H9 (cell line): ENCODE measurements at regions not wholly inside any gene's neighbourhood (a gene's known extent, or its start where the extent isn't known, plus 50 kb on each side); places are given as distances from the start of the nearest gene placed in this dataset.

Experiments
- DNase-seq: peaks from one replicate; pipeline ENCODE4 v3.0.0-alpha.2; 2017
- H2AFZ ChIP-seq: one replicate; pipeline ENCODE4 v1.6.1; 2013; ENCODE audit warnings: mild to moderate bottlenecking, low read length, control low read depth, moderate library complexity
- H2AK5ac ChIP-seq: 2 replicates; pipeline ENCODE4 v1.6.1; 2013; ENCODE audit warnings: low read length, control low read depth, mixed read lengths; ENCODE audit not compliant: insufficient read length
- H2BK120ac ChIP-seq: one replicate; pipeline ENCODE4 v1.6.1; 2013; ENCODE audit warnings: low read depth, mild to moderate bottlenecking, low read length, control low read depth, inconsistent platforms; ENCODE audit not compliant: poor library complexity, severe bottlenecking
- H2BK12ac ChIP-seq: 2 replicates; pipeline ENCODE4 v1.6.1; 2013; ENCODE audit warnings: low read length, control low read depth, mixed read lengths, low read depth; ENCODE audit not compliant: insufficient read length
- H2BK15ac ChIP-seq: 2 replicates; pipeline ENCODE4 v1.6.1; 2013; ENCODE audit warnings: low read depth, low read length, control low read depth
- H2BK20ac ChIP-seq: one replicate; pipeline ENCODE4 v1.6.1; 2013; ENCODE audit warnings: low read depth, mild to moderate bottlenecking, low read length, control low read depth, inconsistent platforms; ENCODE audit not compliant: poor library complexity, severe bottlenecking
- H2BK5ac ChIP-seq: 2 replicates; pipeline ENCODE4 v1.6.1; 2013; ENCODE audit warnings: low read length, control low read depth, mixed read lengths; ENCODE audit not compliant: insufficient read length
- H3K14ac ChIP-seq: 2 replicates; pipeline ENCODE4 v1.6.1; 2013; ENCODE audit warnings: low read length, control low read depth; ENCODE audit not compliant: insufficient read depth
- H3K18ac ChIP-seq: 2 replicates; pipeline ENCODE4 v1.6.1; 2013; ENCODE audit warnings: low read depth, mild to moderate bottlenecking, mixed read lengths, low read length, control low read depth; ENCODE audit not compliant: insufficient read length
- H3K23ac ChIP-seq: 2 replicates; pipeline ENCODE4 v1.6.1; 2013; ENCODE audit warnings: low read length, control low read depth, mixed read lengths, low read depth; ENCODE audit not compliant: insufficient read length
- H3K23me2 ChIP-seq: 2 replicates; pipeline ENCODE4 v1.6.1; 2013; ENCODE audit warnings: low read depth, mild to moderate bottlenecking, mixed read lengths, low read length, control low read depth; ENCODE audit not compliant: insufficient read length, poor library complexity, severe bottlenecking
- H3K27ac ChIP-seq: 2 replicates; pipeline ENCODE4 v1.5.1; 2013; ENCODE audit warnings: low read length, control low read depth, mixed read lengths, low read depth; ENCODE audit not compliant: insufficient read length
- H3K27me3 ChIP-seq: 2 replicates; pipeline ENCODE4 v1.6.1; 2013; ENCODE audit warnings: low read length, control low read depth, inconsistent platforms; ENCODE audit not compliant: insufficient read depth
- H3K4ac ChIP-seq: 2 replicates; pipeline ENCODE4 v1.6.1; 2013; ENCODE audit warnings: low read depth, mild to moderate bottlenecking, control low read depth, inconsistent platforms, low read length, moderate library complexity
- H3K4me1 ChIP-seq: 2 replicates; pipeline ENCODE4 v1.6.1; 2013; ENCODE audit warnings: low read length, control low read depth, inconsistent platforms; ENCODE audit not compliant: insufficient read depth
- H3K4me2 ChIP-seq: 2 replicates; pipeline ENCODE4 v1.6.1; 2013; ENCODE audit warnings: low read length, control low read depth, mixed read lengths; ENCODE audit not compliant: insufficient read length, insufficient read depth
- H3K56ac ChIP-seq: 2 replicates; pipeline ENCODE4 v1.6.1; 2013; ENCODE audit warnings: low read depth, mild to moderate bottlenecking, mixed read lengths, low read length, control low read depth; ENCODE audit not compliant: insufficient read length
- H3K79me1 ChIP-seq: 2 replicates; pipeline ENCODE4 v1.6.1; 2013; ENCODE audit warnings: low read depth, mild to moderate bottlenecking, moderate library complexity, low read length, control low read depth, inconsistent platforms; ENCODE audit not compliant: insufficient read depth, poor library complexity, severe bottlenecking
- H3K79me2 ChIP-seq: 2 replicates; pipeline ENCODE4 v1.6.1; 2013; ENCODE audit warnings: low read length, control low read depth, inconsistent platforms; ENCODE audit not compliant: insufficient read depth
- H3K9ac ChIP-seq: 2 replicates; pipeline ENCODE4 v1.6.1; 2013; ENCODE audit warnings: low read length, control low read depth, mixed read lengths; ENCODE audit not compliant: insufficient read length; ENCODE audit errors: extremely low read depth
- H3K9me3 ChIP-seq: one replicate; pipeline ENCODE4 v1.6.1; 2013; ENCODE audit warnings: low read depth, low read length, inconsistent platforms; ENCODE audit not compliant: control insufficient read depth
- H3T11ph ChIP-seq: one replicate; pipeline ENCODE4 v1.6.1; 2013; ENCODE audit warnings: mild to moderate bottlenecking, low read length, control low read depth, inconsistent platforms
- H4K20me1 ChIP-seq: one replicate; pipeline ENCODE4 v1.6.1; 2013; ENCODE audit not compliant: control insufficient read depth, insufficient read length, insufficient read depth
- H4K5ac ChIP-seq: 2 replicates; pipeline ENCODE4 v1.6.1; 2013; ENCODE audit warnings: low read depth, mild to moderate bottlenecking, mixed read lengths, low read length, control low read depth; ENCODE audit not compliant: insufficient read length
- H4K8ac ChIP-seq: replicated peaks from 2 replicates; pipeline ENCODE4 v1.6.1; 2013; ENCODE audit warnings: low read length, control low read depth, mixed read lengths, low read depth; ENCODE audit not compliant: insufficient read length
- H4K91ac ChIP-seq: 2 replicates; pipeline ENCODE4 v1.6.1; 2013; ENCODE audit warnings: low read depth, mild to moderate bottlenecking, moderate library complexity, mixed read lengths, low read length, control low read depth; ENCODE audit not compliant: insufficient read length
- H3K27ac Mint-ChIP-seq, 3 experiments: 2 replicates in 2 of 3; 3 replicates in 1 of 3; pipeline ENCODE4 v1.8.0; 2020 to 2021; ENCODE audit warnings: mixed read lengths in 3 of 3, mild to moderate bottlenecking in 1 of 3, moderate library complexity in 1 of 3
- H3K27me3 Mint-ChIP-seq: 2 replicates; pipeline ENCODE4 v1.8.0; 2021; ENCODE audit warnings: low read depth, mild to moderate bottlenecking, moderate library complexity, mixed read lengths
- H3K36me3 Mint-ChIP-seq, 3 experiments: 2 replicates in 2 of 3; 3 replicates in 1 of 3; pipeline ENCODE4 v1.8.0; 2020 to 2021; ENCODE audit warnings: low read depth in 3 of 3, mixed read lengths in 3 of 3; ENCODE audit not compliant: insufficient read depth in 1 of 3
- H3K4me1 Mint-ChIP-seq, 2 experiments: 2 replicates each; pipeline ENCODE4 v1.8.0; 2020; ENCODE audit warnings: mixed read lengths in 2 of 2
- H3K4me3 Mint-ChIP-seq, 2 experiments: 2 replicates in 1 of 2; 3 replicates in 1 of 2; pipeline ENCODE4 v1.8.0; 2020 to 2021; ENCODE audit warnings: mild to moderate bottlenecking in 2 of 2, mixed read lengths in 2 of 2, moderate library complexity in 1 of 2
- H3K9me3 Mint-ChIP-seq, 2 experiments: 2 replicates in 1 of 2; 3 replicates in 1 of 2; pipeline ENCODE4 v1.8.0; 2020; ENCODE audit warnings: mild to moderate bottlenecking in 2 of 2, mixed read lengths in 2 of 2, moderate library complexity in 1 of 2
- WGBS: extraction: QIAGEN DNeasy Blood & Tissue Kit; methylation state at CpG from one replicate; pipeline ENCODE4 v1.1.7; 2013; ENCODE audit warnings: missing lambda C conversion rate, low lambda C conversion rate, mixed read lengths; ENCODE audit not compliant: insufficient read length; ENCODE audit errors: extremely low coverage; 5-methylcytosine and 5-hydroxymethylcytosine counted together
- TF ChIP-seq, protein P1 (sequence below): fragments of 200-600 bp; sonication (generic); conservative IDR thresholded peaks from 3 replicates; pipeline ENCODE4 v1.8.0; 2021; ENCODE audit warnings: antibody characterized with exemption, mild to moderate bottlenecking

DNA sequence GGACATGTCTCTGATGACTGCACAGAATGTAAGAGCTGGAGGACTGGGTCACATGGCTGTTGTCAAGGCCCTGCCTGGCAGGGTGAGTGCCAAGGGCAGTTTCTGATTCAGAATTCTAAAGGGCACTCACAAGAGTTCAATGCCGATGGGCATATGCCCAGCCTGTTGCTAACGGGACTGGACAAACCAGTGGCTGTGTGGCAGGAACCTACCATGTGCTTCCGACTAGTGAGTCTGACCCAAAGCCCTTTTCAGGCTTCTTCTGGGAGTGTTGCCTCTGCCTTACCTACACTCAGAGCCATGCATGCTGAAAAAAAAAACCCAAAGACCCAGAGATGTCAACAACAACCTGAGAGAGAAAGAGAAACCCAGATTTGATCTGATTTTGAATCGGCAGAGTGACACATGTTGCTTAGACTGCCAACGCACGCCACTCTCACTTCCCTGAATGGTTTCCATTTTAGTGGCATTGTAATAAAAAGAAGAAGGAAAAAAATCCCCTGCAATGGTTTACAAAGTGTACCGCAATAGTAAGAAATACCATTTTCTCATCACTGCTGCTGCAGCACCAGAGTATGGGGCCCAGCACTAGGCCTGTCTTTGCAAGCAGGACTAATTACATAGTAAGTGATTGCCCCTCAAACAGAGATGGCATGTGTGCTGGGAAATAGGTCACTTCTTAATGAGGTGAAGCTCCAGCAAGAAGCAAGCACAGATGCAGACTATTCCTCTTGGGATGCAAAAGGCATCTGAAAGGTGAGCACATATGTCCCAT is 194.3 kb downstream of the PALM2AKAP2 start:
- Histone ChIP-seq H2BK20ac (no peak overlapping the region), H4K5ac (no peak overlapping the region), H3K23me2 (no peaks in the 10 kb centered on the region), H4K20me1 (no peaks in the 10 kb centered on the region), H2BK120ac (no peak overlapping the region), H3K9me3 (no peaks in the 10 kb centered on the region), H3K27me3 (no peaks in the 10 kb centered on the region), H3K56ac (no peak overlapping the region), H2AK5ac (no peak overlapping the region), H3K4me1 (no peaks in the 10 kb centered on the region), H3T11ph (no peak overlapping the region), H4K91ac (no peak overlapping the region), H2AFZ (no peak overlapping the region), H3K18ac (no peak overlapping the region), H2BK15ac (no peak overlapping the region), H3K9ac (no peak overlapping the region), H3K79me2 (no peaks in the 10 kb centered on the region), H3K4ac (no peak overlapping the region), H3K14ac (no peak overlapping the region), H3K27ac (no peak overlapping the region), H2BK12ac (no peak overlapping the region), H4K8ac (no peak overlapping the region), H3K4me2 (no peak overlapping the region), H3K23ac (no peak overlapping the region), H3K79me1 (no peaks in the 10 kb centered on the region), H2BK5ac (no peak overlapping the region)
- no peak for DNase-seq
- WGBS: no CpG with 5 or more reads among the region's 7 CpGs
- H3K9me3 Mint-ChIP-seq: no peaks in the 10 kb centered on the region
- no peak overlapping the region; a peak in 1 of 7 replicates for H3K27ac Mint-ChIP-seq
- H3K4me1 Mint-ChIP-seq: peaks cover 0 to under 1% of the 10 kb centered on the region in 2 experiments; a peak in 1 of 4 replicates
- no peaks in the 10 kb centered on the region for H3K27me3 Mint-ChIP-seq
- TF ChIP-seq, protein P1, sequence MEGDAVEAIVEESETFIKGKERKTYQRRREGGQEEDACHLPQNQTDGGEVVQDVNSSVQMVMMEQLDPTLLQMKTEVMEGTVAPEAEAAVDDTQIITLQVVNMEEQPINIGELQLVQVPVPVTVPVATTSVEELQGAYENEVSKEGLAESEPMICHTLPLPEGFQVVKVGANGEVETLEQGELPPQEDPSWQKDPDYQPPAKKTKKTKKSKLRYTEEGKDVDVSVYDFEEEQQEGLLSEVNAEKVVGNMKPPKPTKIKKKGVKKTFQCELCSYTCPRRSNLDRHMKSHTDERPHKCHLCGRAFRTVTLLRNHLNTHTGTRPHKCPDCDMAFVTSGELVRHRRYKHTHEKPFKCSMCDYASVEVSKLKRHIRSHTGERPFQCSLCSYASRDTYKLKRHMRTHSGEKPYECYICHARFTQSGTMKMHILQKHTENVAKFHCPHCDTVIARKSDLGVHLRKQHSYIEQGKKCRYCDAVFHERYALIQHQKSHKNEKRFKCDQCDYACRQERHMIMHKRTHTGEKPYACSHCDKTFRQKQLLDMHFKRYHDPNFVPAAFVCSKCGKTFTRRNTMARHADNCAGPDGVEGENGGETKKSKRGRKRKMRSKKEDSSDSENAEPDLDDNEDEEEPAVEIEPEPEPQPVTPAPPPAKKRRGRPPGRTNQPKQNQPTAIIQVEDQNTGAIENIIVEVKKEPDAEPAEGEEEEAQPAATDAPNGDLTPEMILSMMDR: no peak
- no peaks in the 10 kb centered on the region for H3K36me3 Mint-ChIP-seq
- H3K4me3 Mint-ChIP-seq: no peak overlapping the region
